ENCODE measurements at regions not wholly inside any gene's neighbourhood (a gene's known extent, or its start where the extent isn't known, plus 50 kb on each side); places are given as distances from the start of the nearest gene placed in this dataset.

DNA sequence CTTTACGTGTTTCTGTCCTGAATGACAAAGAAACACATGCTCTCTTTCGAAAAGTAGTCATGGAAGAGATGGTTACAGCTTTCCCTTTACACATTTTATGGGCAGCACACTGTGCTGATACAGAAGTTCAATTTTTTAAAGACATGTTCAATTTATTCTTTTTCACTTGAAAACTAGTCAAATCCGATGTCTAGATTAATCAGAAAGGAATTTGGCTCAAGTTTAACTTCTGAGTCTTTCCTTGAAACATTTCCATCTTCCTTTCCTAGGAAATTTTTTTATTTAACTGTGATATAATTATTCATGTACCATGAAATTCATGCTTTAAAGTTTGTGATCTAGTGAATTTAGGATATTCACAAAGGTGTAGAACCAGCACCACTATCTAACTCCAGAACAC is 360.1 kb downstream of the TNS3 start:
- no peak for DNase-seq (ENCODE audit: low read depth)

- DNase-seq (ENCODE audit: low read depth): no peak
Measured at GRCh38 chr7:47218378-47219176, 363.3 kb downstream of the TNS3 start.

GRCh38 chr7:47217570-47218360 is 364.1 kb downstream of the TNS3 start:
- DNase-seq (ENCODE audit: low read depth): no peak

DNA sequence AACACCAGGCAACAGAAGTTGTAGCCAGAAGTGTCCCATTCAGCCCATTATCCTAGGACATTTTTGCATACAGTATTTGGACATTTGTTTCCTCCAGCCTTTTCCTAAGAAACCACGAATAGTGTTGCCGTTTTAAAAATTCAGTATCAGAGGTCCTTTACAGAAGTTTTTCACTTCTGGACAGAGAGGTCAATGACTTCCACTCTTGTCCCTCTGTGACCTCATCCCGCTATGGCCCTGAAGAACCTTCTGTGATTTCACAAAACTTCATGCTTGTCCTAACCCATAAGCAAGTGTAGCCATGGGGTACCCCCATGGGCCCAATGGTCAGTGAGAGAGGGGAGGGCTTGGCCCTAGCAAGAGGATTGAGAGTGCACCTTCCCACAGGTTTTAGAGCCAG is 364.8 kb downstream of the TNS3 start:
- no peak for DNase-seq (ENCODE audit: low read depth)

DNA sequence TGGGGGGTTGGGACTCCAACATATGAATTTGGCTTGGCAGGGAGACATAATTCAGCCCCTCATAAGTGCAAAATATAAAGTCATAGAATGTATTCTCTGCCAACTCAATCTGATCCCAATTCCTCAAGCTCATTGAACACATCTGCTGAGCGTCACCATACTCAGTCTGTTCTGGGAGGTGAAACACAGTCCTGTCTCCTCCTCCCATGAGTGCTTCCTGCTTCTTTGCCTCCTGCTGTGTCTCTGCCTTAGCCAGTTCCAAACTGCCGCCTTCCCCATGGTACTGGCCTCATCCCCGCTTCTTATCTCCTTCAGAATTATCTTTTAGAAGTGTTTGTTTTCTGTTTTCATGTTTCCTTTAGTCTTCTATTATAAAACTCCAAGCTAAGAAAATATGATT is 365.5 kb downstream of the TNS3 start:
- no peak for DNase-seq (ENCODE audit: low read depth)

- no peak for DNase-seq (ENCODE audit: low read depth)
Measured at GRCh38 chr7:47215640-47216039, 366.3 kb downstream of the TNS3 start.

- no peak for DNase-seq (ENCODE audit: low read depth)
Measured at GRCh38 chr7:47215049-47215448, 366.9 kb downstream of the TNS3 start.

DNA sequence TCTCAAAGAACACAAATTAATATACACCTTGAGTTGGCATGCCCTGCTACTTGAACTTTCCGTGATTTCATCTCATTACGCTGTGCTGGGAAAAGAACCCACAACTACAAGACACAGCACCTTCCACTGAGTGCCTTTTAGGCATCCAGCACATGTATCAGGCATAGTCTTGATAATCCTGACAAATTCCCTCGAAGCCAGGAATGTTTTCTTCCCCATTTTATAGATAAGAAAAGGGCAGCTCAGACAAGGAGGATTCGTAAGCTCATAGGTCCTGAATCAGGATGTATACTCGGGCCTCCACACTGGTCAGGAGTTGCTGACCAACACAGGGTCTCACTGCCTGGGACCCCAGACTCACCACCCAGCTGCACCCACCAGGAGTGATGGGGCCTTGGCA is 368.6 kb downstream of the TNS3 start:
- DNase-seq (ENCODE audit: low read depth): no peak

DNA sequence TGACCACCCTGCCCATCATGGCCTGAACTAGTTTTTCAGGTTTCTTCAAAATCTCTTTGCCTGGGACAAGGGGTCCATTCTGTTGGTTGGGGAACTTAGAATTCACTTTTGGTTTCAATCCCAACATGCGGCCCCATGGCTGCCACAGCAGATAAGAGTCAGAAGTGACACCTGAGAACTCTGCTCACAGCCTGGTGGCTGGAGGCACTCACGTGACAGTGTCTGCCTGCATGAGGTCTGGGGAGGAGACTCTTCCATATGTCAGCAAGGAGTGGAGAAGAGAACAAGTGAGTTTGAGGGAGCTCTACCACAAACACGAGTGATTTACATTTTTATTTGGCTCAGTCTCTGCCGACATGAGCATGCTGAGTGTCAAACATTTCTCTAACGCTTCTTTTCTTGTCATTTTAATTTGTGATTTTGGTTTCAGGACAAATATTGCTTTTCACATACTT is 370.4 kb downstream of the TNS3 start:
- no peak for DNase-seq (ENCODE audit: low read depth)

GRCh38 chr7:47210281-47210854 is 371.5 kb downstream of the TNS3 start:
- no peak for DNase-seq (ENCODE audit: low read depth)

- DNase-seq (ENCODE audit: low read depth): no peak
Measured at GRCh38 chr7:47207956-47208355, 374.0 kb downstream of the TNS3 start.

DNA sequence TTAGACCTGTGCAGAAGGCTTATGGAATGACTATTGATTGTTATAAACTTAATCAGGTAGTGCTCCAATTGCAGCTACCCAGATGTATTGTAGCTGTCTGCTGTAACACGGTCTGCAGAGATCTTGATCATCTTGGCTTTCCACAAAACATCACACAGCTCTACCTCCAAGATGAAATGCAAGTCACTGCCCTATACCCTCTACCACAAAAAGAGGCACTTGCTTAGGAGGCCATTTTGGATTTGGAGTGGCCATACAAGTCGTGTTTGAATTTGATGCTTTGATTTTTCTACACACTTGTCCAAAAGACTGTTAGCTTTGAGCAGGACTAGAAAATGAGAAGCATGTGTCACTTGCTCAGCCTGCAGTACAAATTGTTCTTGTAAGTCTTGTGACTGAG is 377.2 kb downstream of the TNS3 start:
- DNase-seq (ENCODE audit: low read depth): no peak

- no peak for DNase-seq (ENCODE audit: low read depth)
Measured at GRCh38 chr7:47202146-47202783, 379.6 kb downstream of the TNS3 start.

- DNase-seq (ENCODE audit: low read depth): peak; percentile 7
Measured at GRCh38 chr7:47198159-47198558, 383.8 kb downstream of the TNS3 start.

DNA sequence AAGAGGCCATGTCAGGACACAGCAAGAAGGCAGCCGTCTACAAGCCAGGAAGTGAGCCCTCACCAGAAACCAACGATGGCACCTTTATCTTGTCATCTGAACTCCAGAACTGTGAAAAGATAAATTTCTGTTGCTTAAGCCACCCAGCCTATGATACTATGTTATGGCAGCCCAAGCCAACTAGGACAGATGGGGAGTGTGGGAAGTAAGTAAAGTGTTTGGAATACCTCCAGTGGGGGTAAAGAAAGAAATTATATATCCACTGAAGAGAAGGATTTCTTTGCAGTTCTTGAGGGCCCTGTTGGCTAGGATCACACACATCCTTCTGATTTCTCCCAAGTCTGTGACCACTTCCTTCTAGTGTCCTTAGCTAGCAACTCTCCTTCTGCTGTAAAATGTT is 384.4 kb downstream of the TNS3 start:
- no peak for DNase-seq (ENCODE audit: low read depth)

DNA sequence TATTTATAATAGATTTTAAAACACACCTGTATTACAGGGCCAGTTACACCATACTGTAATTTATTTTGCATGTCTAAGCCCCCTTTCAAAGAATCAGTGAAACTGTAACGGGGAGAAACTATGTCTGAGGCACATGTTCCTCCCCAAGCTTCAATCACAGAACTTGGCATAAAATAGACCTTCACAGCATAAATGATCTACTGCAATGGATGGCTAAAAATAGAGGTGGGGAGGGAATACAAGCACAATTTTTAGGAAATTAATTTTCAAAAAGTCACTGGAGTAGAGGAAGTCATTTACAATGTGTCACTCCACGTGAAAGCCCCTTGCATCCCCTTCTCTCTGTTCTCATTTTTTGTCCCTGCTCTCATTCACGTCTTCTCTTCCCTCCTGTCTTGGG is 385.2 kb downstream of the TNS3 start:
- no peak for DNase-seq (ENCODE audit: low read depth)

GRCh38 chr7:47196106-47196645 is 385.7 kb downstream of the TNS3 start:
- DNase-seq (ENCODE audit: low read depth): no peak

DNA sequence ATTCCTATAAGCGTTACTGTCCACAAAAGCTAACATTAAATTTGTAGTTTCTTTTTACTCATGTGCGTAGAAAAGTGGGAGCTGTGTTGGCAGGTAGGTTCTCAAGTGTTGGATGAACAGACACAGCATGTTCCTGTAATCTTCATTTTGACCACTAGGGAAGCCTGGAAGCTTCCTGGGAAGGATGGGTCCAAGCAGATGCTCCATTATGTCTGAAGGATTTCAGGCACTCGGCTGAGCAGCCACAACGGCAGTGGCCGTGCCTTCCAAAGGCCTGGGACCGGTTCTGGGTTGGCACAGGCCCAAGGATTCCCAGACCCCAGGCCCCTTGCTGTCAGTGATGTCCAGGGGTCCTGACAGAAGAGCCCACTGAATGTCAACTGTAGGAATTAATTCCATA is 386.3 kb downstream of the TNS3 start:
- DNase-seq (ENCODE audit: low read depth): peak; percentile 44

- no peak for DNase-seq (ENCODE audit: low read depth)
Measured at GRCh38 chr7:47194516-47195057, 387.3 kb downstream of the TNS3 start.

- DNase-seq (ENCODE audit: low read depth): no peak
Measured at GRCh38 chr7:47192978-47193377, 388.9 kb downstream of the TNS3 start.

GRCh38 chr7:47191876-47192291 is 390.0 kb downstream of the TNS3 start:
- DNase-seq (ENCODE audit: low read depth): no peak

DNA sequence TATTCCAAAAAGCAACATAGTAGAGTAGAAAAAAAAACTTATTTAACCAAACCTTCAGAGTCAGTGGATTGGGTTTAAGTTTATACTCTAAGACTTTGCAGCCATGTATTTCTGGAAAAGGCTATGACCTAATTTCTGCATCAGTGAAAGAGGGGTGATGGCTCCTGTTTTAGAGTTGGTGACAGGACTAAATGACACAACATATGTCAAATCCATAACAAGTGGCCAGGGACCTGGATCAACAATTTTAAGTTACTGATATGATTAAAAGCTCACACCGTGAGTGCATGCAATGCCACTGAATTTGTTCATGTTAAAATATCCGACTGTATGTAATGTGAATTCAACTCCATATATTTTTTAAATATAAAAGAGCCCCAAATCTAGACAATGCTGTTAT is 390.6 kb downstream of the TNS3 start:
- no peak for DNase-seq (ENCODE audit: low read depth)
